NOMO-1 (cell line): ENCODE measurements at regions not wholly inside any gene's neighbourhood (a gene's known extent, or its start where the extent isn't known, plus 50 kb on each side); places are given as distances from the start of the nearest gene placed in this dataset.
"Not testable (repeated sequence)": the region's sequence is repeated elsewhere in the genome, so short reads cannot be mapped to it uniquely, and the experiment has no call there.

Source experiments
- DNase-seq, 2 experiments: peaks; one replicate each; lab custom pipeline; 2025; ENCODE audit not compliant: unreplicated experiment in 2 of 2; lab: John Stamatoyannopoulos, UW

DNA sequence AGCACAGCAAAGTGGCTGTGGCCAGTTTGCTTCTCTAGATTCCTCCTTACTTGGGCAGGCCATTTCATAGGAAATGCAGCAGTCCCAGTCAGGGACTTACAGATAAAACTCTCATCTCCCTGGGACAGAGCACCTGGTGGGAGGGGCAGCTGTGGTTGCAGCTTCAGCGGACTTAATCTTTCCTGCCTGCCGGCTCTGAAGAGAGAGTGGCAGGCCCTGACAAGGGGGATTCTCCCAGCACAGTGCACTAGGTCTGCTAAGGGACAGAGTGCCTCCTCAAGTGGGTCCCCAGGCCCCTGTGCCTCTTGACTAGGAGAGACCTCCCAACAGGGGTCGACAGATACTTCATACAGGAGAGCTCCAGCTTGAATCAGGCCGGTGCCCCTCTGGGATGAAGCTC, 1649.1 kb downstream of the LRRC4C start:
- no peak for DNase-seq

DNA sequence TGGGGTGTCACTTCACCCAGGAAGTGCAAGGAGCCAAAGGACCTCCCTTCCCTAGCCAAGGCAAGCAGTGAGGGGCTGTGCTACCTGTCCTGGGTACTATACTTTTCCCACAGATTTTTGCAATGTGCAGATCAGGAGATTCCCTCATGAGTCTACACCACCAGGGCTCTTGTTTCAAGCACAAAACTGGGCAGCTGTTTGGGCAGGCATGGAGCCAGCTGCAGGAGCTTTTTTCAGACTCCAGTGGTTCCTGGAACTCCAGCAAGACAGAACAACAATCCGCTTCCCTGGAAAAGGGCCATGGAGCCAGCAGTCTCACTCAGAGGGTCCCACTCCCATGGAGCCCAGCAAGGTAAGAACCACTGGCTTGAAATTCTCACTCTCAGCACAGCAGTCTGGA, 1649.6 kb downstream of the LRRC4C start:
- DNase-seq: no peak

- no peak for DNase-seq
Measured at GRCh38 chr11:39807904-39808303, 1651.5 kb downstream of the LRRC4C start.

GRCh38 chr11:39806652-39807051, 1652.8 kb downstream of the LRRC4C start:
- no peak for DNase-seq

DNA sequence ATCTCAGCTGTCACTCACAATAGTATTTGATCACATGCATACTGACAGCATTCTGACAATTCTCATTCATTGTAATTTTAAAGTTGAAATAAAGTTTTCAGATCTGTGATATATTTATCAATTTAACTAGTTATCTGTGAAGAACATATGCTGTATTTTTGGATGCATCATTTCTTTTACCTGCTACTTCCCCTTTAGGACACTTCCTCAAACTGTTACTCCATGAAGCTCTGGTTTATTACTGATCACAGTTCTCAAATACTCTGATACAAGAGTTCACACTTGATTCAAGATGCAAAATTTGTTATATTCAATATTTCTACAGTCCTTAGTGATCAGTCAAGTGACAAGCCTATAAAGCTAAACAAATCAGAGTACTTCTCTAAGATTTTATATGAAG, 1655.2 kb downstream of the LRRC4C start:
- peak in 1 of 2 experiments; percentile 64 for DNase-seq

GRCh38 chr11:39786682-39787081, 1672.8 kb downstream of the LRRC4C start:
- no peak for DNase-seq

DNA sequence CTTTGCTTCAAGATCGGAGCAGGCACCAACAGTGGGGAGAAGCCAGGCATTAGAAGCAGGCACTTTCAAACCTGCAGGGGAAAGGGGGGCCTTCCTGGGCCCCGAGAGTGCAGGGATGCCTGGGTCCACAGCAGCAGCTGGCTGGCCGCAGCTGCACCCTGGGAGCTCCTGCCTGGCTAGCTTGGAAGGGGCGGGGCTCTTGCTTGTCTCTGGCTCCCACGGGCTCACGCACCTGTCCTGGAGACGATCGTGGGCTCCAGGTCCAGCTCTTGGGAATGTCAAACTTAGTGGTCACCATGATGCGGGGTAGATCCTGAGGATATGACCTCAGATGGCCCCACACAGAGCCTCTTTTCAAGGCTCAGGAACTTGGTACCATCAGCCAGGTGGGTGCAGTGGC, 1673.2 kb downstream of the LRRC4C start:
- no peak for DNase-seq

- DNase-seq: no peak
Measured at GRCh38 chr11:39784873-39785272, 1674.6 kb downstream of the LRRC4C start.

DNA sequence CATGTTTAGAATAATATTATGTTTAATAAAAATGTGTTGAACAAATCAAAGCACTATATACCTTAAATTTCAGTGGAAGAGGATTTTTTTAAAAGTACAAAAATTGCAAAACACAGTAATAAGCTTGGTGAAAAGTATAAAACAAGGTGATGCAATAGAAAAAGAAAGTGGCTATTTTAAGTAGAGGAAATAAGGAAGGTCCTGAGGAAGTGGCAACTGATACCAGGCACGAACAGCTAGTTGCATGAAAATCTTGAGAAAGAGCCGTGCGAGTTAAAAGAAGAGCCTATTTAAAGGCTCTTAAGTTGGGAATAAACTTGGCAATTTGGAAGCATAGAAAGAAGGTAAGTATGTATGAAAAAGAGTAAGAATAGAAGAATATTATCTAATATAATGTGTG, 1679.3 kb downstream of the LRRC4C start:
- DNase-seq: peak; percentile 57 to 92

GRCh38 chr11:39777035-39777434, 1682.4 kb downstream of the LRRC4C start:
- DNase-seq: no peak

- DNase-seq: peak in 1 of 2 experiments; percentile 21
Measured at GRCh38 chr11:39772525-39773137, 1686.8 kb downstream of the LRRC4C start.

DNA sequence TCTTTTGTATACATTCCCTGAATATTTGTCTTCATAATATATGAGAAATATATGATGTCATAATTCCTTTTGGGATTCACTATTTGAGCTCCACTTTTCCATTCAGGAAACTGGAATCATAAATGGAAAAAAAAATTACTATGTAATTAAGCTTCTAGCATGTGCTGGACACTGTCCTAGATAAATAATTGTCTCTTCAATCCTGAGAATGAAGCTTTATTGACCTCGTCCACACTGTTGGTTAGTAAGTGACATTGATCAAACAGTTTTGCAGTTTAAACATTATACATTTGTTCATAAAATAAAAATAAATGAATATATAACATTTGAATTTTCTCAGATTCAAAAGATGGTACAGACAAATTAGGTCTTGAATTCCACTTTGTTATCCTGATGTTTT, 1691.2 kb downstream of the LRRC4C start:
- no peak for DNase-seq

- no peak for DNase-seq
Measured at GRCh38 chr11:39745401-39745800, 1714.1 kb downstream of the LRRC4C start.

DNA sequence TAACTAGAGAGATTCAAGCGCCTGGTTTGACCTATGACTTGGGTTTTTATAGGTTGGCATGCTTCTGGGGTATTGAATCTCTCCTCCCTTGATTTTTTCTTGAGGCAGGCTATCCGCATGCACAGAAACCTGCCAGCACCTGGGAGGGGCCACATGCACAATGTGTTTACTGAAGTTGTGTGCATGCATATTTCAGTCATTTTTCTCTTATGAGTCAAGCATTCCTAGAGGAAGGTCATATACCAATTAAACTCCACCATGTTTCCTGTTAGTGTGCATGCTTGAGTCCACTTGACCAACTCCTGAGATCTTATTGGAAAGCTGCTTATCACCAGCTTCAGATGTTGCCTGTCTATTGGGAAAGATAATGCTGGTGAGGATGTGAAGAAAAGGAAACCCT, 1718.4 kb downstream of the LRRC4C start:
- no peak for DNase-seq

DNA sequence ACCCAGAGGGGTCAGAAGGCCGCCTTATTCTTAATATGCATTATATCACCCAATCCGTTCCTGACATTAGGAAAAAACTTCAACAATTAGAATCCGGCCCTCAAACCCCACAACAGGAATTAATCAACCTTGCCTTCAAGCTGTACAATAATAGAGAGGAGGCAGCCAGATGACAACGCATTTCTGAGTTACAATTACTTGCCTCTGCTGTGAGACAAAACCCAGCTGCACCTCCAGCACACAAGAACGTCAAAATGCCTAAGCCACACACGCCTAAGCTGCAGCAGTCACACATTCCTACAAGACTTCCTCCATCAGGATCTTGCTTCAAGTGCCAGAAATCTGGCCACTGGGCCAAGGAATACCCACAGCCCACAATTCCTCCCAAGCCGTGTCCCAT, 1723.1 kb downstream of the LRRC4C start:
- DNase-seq: not testable (repeated sequence)

GRCh38 chr11:39732001-39732400, 1727.5 kb downstream of the LRRC4C start:
- DNase-seq: peak in 1 of 2 experiments; percentile 23

- DNase-seq: peak in 1 of 2 experiments; percentile 2
Measured at GRCh38 chr11:39725081-39725480, 1734.4 kb downstream of the LRRC4C start.

DNA sequence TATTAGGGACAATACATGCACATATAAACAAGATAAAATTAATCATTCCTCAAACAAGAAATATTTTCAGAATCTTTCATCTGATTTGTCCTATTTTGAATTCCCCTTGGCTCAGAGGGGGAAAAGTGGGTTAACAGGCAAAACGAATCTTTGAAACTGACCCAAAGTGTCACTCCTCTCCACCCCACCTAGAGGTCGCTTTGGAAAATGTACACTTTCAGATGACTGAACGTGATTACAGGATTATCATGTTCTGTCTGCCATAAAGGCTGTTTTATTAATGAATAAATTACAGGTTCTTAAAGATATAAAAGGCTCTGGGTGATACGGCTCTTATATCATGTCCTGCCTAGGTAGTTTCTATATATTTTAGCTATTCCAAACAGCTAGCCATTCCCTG, 1735.0 kb downstream of the LRRC4C start:
- no peak for DNase-seq

DNA sequence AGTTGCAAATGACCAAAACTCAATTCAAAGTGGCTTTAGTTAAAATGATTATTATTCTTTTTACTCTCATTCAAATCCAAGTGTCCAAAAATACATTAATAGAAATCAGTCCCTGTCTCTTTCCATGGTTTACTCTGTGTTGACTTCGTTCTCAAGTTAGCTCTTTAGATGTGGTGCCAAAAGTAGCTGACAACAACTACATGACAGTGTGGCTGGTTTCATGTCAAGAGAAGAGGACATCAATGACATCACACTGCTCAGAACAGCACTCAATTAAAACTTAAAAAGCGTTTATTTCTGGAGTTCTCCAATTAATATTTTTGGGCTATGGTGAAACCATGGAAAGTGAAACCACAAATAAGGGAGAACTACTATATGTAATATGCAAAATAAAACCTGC, 1746.9 kb downstream of the LRRC4C start:
- DNase-seq: no peak

- DNase-seq: no peak
Measured at GRCh38 chr11:39690856-39691255, 1768.6 kb downstream of the LRRC4C start.

GRCh38 chr11:39683951-39684554, 1775.4 kb downstream of the LRRC4C start:
- no peak for DNase-seq

- no peak for DNase-seq
Measured at GRCh38 chr11:39683288-39683950, 1776.0 kb downstream of the LRRC4C start.
